Fibroblast of skin of scalp (primary cell): ENCODE measurements at regions not wholly inside any gene's neighbourhood (a gene's known extent, or its start where the extent isn't known, plus 50 kb on each side); places are given as distances from the start of the nearest gene placed in this dataset.
"Not testable (repeated sequence)": the region's sequence is repeated elsewhere in the genome, so short reads cannot be mapped to it uniquely, and the experiment has no call there.

ENCODE experiments used
- DNase-seq: peaks from one replicate; pipeline ENCODE4 v3.0.0-alpha.2; 2013

DNA sequence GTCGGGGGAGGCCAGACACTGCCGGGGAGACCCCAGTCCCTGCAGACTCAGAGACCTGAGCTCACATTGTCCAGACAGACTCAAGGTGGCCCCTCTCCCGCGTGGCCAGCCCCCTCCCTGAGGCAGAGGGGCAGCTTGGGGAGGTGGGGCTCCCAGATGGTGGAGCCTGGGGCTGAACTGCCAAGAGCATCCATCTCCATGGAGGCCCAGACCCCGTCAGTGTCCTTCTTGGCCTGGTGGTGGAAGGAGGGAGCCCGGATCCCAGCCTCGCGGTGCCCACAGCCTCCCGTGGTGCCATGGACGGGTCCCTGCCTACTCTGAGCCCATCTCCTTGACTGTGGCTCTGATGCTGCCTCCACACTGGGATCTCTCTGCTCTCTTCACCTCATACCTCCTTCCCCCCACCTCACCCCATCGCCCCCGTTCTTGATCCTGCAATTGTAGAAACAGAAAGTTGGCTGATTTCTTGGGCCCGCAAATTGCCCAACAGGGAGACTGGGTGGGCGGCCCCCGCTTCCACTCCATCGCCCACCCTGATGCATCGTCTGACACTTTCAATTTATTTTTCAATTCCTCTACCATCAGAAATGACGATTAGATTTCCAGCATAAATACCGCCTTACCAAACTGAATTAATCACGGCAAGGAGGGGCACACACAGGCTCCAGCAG lies 348.9 kb downstream of the MATN1 start:
- DNase-seq, result no peak

DNA sequence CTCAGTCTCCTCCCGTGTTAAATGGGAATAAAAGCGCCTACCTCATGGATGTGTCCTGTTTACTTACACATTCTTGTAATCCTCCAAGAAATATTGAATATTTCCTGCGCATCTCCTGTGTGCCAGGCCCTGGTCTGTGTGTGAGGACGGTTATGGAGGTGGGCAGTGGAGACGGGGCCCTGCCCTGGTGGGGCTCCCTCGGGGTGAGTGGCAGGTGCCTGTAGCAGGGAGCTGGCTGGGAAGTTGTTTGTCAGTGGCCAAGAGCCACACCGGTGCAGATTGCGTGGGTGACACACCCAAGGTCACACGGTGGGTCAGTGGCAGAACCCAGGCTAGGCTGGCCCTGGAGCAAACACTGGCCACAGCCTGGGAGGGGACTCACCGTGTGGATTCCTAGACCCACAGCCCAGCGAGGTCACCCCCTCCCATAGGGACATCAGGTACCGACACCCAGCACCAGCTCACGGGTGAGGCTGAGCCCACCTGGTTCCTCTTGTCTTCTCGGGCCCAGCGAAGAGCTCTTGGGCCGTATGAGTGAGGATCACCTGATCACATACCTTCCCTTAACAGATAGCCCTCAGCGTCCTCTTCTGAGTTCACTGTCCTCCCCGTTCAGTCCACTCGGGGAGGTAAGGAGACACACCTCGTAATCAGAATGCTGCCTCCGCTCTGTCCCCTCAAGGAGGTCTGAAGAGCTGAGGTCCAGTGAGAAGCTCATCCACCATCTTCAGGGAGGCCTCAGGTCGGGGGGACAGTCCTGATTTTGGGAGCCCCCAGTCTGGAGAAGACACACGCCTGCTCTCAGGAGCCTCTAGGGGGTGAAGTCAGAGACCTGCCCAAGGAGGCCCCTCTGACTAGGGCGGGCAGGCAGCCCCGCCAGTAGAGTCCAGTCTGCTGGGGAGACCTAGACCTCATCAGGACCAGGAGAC lies 349.6 kb downstream of the MATN1 start:
- no peak for DNase-seq

DNA sequence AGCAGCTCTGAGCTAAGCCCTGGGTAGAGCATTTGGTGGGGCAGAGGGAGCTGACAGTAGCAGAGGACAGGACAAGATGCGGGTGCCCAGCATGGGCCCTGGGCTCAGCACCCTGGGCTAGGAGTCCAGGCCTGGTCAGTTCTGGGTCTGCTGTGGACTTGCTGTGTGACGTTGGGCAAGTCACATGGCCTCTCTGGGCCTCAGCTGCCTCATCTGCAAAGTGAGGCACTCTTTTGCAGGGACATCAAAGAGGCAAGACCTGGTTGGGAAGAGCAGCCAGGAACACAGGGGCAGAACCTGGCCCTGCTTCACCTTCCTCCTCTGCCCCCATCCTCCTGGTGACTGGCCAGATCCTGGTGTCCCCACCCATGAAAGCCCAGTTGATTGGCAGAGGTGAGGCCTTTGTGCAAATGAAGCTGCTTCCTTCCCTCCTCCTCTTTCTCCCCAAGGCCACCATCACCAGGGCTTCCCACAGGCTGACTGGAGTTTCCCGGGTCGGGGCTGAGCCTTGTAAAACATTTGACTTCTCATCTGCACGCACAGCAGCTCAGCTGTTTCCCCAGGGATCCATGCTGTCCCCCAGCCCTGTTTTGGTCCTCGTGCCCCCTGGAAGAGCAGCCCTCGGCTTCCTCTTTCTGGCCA lies 350.5 kb downstream of the MATN1 start:
- DNase-seq, result no peak

DNA sequence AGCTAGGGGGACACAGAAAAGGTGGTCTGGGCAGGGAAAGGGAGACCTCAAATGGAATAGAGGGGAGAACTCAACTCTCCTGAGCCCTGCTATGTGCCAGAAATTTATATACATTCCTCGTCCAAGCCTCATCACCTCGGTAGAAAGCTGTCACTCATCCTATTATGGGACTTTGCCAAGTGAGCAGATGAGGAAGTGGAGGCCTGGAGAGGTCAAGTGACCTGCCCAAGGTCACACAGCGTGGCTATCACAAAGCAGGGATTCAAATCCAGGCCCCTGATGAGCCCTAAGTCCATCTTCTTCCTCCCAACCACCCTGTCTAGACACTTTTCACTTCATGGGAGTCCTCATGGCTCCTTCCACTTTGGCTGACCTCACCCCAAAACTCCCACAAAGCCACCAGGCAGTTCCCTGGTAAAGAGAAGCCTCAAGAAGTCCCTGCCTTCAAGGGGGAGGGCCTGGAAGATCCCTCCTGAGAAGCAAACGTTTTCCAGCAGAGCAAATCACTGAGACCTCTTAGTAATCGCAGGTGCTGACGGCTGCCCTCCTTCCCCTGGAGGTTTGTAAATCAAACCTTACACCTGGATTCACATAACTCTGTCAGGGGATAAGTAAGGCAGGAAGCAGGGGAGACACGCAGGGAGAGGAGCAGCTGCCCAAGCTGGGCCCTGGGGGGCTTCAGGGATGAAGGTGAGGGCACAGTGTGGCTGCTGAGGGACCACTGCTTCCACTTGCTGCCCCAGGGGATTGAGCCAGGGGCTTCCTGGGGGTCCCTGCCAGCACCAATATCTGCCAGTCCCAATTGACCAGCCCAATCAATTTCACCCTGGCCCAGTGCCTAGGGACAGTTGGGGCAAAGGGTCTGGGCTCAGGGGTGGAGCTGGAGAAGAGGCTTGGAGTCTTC lies 351.2 kb downstream of the MATN1 start:
- DNase-seq, result no peak

DNA sequence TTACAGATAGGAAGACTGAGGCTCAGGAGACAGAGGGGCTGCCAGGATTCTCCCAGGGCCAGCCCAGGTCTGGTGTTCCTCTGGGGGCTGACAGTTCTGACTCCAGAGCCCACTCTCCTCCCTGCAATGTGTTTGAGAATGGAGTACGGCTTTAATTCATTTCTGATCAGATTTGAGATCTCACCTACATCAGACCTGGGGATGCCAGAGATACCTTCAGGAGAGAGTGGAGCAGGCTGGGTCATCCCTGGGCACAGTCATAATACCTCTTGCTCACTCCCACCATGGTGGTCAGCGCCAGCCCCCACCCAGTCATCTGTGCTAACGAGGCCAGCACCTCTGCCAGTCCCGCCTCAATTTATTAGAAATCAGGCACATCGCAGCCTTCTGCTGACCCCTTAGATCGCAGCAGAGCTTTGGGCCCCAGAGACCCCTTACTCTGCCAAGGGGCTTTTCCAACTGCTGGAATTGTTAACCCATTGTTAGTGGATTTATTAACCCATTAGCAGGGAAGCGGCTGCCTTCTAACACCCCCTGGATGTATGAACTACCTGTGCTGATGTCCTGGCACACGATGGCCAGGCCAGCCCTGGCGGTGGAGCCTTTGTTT lies 352.1 kb downstream of the MATN1 start:
- no peak for DNase-seq

DNA sequence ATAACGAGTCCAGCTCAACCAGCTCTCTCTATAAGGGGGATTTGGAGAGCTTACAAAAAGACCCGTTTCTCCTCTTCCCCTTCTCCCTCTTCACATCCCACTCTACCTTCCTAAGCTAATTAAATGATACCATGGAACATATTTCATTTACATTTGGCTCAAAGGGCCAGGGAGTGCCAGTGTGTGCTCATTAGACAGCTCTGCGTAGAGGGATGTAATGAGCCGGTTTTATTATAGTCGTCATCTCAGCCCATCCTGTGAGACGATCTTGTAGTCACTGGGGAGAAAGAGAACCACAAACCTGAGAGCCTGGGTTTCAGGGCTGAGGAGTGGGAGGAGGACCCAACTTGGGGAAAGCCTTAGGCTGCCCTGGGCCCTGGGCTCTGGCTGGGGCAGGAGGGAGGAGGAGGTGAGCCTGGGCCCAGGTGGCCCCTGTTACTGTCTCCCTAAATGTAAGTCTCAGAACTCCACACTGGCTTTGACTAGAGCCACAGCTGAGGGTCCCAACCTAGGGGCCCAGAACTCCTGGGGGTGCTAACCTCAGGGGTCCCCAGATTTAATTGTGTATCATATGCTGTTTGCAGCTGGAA lies 354.6 kb downstream of the MATN1 start:
- no peak for DNase-seq

DNA sequence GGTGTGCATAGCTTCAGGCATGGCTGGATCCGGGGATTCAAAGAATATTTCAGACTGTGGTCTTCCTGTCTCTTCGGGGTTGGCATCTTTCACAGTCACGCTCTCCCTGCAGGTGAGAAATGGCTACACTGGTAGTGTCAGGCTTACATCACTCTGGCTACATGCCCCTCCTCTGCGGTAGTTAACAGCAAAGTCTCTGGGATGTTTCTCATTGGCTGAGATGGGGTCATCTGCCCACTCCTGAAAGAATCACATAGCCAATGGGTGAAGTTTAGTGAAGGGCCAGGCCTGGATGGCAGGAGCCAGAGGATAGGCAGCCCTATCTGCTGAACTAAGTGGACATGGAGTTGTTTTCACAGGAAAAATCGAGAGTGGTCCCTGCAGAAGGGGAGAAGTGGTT lies 356.5 kb downstream of the MATN1 start:
- no peak for DNase-seq

DNA sequence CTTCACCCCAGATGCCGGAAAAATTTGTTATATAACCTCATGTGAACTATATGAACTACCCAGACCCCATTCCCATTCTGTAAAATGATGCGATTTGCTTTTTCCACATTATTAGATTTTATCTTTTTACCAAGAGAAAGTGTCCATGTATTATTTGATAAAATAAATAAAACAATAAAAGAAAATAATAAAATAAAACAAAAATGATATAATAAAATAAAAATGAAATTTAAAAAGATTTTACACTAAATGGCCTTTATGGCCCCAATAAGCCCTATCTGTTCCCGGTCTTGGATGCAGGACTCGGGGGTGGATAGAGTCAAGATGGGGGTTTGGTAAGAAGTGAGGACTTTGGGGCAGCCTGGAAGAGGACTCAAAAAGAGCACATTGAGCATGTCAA lies 357.2 kb downstream of the MATN1 start:
- no peak for DNase-seq

DNA sequence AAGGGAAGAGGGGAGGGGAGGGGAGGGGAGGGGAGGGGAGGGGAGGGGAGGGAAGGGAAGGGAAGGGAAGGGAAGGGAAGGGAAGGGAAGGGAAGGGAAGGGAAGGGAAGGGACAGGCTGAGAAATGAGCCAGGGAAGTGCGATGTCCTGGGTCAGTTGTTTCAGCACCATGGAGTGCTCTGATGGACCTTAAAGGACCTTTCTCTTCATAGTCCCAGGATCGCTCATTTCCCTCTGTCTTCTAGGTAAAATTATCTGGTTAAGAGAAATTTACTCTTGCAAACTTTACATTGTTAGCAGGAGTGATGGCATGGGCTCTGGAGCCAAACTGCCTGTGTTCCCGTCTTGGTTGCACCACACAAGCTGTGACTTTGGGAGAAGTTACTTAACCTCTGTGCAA lies 357.8 kb downstream of the MATN1 start:
- DNase-seq, result no peak

DNA sequence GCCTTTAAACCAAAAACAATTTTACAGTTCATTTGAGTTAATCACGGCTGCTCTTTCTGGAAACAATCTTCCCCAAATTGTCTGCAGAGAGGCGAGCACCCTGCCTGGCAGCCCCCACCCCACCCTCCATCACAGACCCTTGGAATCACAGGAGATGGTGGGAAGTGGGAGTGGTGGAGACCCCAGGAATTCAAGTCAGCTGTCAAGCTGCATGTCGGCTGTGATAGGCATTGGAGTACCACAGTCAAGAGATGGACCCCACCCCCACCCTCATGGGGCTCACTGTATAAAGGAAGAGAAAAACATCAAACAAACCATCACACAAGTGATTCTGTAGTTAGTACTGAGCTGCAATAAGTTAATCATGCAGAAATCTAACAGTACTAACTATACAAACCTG lies 360.4 kb downstream of the MATN1 start:
- no peak for DNase-seq

DNA sequence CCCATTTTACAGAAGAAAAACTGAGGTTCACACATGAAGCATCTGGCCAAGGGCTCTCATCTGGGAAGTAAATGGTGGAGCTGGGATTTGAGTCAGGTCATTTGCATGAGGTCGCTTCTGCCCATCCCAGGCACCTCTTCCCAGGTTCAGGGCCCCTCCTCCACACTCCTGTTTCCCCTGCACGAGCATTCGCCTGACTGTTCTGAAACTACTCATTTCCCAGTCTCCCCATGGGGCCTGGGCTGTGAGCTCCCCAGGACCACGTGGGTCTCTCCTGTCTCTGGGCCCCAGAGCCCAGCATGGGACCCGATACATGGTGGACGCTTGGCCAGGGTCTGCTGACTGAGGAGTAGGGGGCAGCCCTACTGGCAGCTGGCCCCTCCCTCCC lies 360.8 kb downstream of the MATN1 start:
- no peak for DNase-seq

DNA sequence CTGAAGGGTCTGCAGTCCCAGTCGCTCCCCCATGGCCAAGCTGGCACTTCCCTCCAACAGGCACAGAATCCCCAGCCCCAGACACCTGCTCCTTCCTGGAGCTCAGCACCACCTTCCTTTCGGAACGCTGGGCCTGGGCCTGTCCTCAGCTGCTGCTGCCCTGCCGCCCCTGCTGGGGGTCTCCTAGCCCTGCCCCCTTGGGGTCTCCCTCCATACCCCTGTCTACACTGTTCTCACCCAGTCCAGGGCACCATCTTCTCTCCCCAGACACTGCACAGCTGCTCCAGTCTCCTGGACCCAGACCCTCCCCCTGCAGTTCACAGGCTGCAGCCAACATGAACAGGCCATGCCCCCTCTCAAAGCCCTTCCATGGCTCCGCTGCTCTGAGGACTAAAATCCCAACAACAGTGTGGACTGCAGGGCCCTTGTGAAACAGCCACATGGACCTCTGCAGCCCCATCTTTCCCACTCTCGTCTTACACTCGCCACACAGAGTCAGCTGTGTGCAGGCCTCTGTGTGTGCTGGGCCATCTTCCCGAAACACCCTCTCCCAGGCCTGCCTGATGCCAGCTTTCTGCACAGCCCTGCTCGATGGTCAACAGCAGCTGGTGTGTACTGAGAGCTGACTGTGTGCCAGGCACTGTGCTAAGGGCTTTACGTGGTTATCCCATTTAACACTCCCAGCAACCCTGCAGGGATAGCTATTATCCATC lies 361.3 kb downstream of the MATN1 start:
- DNase-seq, result not testable (repeated sequence)

DNA sequence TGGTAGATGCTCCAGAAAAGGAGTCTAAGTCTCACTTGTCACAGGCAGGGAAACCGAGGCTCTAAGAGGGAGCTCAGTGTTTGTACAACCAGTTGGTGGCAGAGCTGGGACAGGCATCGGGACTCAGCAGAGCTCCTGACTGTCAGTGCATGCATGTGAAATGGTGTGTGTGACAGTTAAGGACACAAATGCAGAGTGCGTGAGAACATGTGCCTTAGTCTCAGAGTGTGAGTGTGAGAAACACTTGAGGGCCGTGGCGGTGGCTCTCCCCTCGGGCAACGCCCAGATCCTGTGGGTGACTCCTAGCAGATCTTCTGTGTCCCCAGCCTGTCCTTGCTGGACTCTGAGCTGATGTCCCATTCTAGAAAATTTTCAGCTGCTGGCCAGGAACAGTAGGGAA lies 362.6 kb downstream of the MATN1 start:
- no peak for DNase-seq

DNA sequence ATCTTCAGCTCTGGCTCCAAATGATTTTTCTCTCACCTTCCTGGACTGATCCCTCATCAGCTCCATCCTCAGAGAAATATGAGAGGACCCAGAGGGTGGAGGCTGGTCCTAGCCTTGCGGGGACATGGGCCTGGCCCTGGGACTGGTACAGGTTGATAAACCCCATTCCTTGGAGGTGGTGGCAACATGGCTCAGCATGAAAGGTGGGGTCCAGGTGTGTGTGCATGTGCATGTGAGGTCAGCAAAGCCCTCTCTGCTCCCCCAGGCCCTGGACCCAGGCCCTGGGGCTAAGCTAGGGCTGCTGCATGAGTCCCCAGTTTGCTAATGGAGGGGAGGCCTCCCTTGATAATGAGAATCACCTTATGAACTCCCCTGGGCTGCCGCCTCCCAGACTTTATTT lies 363.1 kb downstream of the MATN1 start:
- DNase-seq, result no peak

DNA sequence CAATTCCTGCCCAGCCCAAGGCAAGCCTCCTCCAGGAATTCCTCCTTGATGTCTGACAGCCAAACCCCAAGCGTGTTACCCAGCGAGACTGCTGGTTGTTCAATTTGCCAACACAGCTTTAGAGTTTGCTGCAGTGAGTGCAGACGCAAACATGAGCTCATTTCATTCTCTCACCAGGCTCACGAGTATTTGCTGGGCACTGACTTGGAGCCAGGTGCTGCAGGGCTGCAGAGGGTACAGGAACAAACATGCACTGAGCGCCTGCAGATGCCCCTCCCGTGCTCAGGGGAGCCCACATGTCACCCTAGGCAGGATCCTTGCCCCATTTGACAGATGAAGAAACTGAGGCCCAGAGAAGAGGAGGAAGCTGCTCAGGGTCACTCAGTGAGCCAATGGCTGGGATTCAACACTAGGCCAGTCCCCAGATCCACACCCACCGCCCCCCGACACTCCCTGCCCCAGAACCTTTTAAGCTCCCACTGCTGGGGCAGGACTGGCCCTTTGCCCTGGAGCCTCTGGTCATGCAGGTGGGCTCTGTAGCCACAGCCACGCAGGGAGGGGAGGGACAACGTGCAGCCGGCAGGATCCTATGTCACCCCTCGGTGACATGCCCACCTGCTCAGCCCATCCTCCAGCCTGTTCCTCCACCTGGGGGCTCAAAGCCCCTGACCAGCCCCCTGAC lies 363.7 kb downstream of the MATN1 start:
- DNase-seq, result no peak

DNA sequence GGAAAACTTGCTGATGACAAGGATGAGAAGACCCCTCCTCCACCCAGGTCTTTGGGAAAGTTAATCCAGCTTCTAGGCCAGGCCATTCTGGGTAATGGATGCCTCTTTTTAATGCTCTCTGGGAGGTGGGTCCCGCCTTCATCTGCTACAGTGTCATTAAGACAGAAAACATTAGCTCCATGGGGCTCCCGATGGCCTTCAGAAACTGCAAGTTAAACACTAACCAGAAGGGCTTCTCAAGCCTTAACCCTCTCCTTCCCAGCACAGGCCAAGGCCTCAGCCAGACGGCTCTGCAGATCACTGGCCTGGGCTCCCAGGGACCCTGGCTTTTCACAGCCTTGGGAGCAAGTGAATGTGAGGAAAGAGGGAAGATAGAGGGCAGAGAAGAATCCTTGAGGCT lies 364.9 kb downstream of the MATN1 start:
- no peak for DNase-seq

DNA sequence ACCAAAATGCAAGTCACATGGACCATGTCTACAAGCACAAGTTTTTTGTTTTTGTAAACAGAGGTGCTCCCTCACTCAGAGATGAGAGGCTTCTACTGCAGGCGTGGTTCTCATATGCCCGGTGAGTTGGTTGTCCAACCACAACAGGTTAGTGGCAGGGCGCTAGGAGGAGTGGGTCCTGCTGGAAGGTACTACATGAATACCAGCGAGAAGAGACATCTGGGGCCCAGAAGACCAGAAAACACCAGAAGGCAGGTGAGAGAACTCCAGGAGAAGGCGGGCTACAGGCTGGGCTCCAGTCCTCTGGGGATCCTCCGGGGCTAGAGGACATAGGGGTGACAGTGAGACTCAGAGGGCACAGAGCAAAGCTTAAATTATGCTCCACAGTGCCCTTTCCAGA lies 366.5 kb downstream of the MATN1 start:
- no peak for DNase-seq

DNA sequence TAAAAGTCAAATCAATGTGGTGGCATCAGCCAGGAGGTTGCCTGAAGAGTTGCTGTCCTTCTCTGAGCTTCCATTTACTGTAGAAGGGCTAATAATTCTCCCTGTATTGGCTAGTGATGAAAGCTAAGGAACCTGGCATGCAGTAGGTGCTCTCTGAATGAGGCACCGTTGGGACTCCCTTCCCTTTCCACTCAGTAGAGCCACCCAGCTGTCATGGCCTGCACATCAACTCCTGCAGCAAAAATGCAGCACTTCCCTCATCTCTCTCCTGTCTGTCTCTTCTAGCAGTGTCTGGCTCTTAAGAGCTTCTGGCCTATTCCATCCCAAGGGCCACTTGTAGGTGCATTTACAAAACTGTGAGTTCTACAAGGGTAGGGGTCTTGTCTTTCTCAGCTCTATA lies 369.0 kb downstream of the MATN1 start:
- DNase-seq, result no peak

DNA sequence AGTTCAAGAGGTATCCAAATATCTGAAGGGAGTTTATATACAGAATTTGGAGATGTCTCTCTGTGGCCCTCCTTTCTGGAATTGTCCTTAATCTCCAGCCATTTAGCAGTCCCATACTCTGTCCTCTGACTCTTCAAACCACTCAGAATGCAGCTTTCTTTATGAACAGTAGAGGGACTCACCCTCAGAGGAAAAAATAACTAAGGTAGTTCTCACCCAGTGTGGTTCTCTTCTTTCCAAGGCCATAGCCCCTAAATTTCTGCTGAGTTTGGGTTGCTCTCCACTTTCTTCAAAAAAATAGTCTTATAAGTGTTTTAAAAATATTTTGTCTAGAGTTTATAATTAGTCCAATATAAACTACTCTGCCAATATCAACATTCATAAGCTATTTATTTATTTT lies 369.7 kb downstream of the MATN1 start:
- DNase-seq, result peak; percentile 13

DNA sequence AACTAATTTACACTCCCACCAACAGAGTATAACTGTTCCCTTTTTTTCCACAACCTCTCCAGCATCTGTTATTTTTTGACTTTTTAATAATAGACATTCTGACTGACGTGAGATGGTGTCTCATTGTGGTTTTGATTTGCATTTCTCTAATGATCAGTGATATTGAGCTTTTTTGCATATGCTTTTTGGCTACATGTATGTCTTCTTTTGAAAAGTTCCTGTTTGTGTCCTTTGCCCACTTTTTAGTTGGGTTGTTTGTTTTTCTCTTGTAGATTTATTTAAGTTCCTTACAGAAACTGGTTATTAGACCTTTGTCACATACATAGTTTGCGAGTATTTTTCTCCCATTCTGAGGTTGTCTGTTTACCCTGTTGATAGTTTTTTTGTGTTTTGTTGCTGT lies 375.2 kb downstream of the MATN1 start:
- no peak for DNase-seq
